Body of pancreas (tissue), 4 donors: ENCODE measurements at regions not wholly inside any gene's neighbourhood (a gene's known extent, or its start where the extent isn't known, plus 50 kb on each side); places are given as distances from the start of the nearest gene placed in this dataset.

ENCODE experiments used
- CTCF ChIP-seq, 7 experiments: fragments of 450-650 bp in 4 of 7; fragments of 200-600 bp in 3 of 7; sonication (generic) in 3 of 7; IDR thresholded peaks; one replicate each; pipeline ENCODE4 v1.5.1; 2016 to 2019; ENCODE audit warnings: antibody characterized with exemption in 7 of 7
- POLR2A ChIP-seq, 3 donors: fragments of 450-650 bp; IDR thresholded peaks; one replicate each; pipeline ENCODE4 v1.6.1; 2016; ENCODE audit warnings: antibody characterized with exemption in 3 of 3, mild to moderate bottlenecking in 2 of 3

DNA sequence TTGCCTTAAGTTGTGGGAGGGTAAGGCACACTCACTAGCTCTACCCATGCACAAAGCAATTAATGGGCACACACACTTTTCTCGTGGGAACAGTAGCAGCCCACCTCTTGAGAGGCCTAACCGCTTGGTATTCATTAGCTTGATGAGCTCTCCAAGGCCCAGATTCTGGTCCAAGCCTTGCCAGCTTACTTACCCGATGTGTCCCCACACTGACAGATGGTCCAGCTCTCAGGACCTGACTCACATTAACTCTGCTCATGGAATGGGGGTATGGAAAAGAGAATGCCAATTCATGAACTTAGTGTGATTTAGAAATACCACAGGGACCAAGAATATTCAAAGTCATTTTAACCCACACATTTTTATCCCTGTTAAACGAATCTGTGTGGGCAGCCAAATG is 106.8 kb upstream of the CACHD1 start:
- TF ChIP-seq POLR2A (IDR thresholded peaks at IDR 0.05) (no peak), CTCF (IDR thresholded peaks at IDR 0.05) (no peak)
